H54 (cell line): ENCODE measurements at regions not wholly inside any gene's neighbourhood (a gene's known extent, or its start where the extent isn't known, plus 50 kb on each side); places are given as distances from the start of the nearest gene placed in this dataset.

Experiments used
- DNase-seq: peaks from one replicate; pipeline ENCODE4 v3.0.0; 2011; ENCODE audit warnings: low spot score, mixed read lengths; ENCODE audit not compliant: insufficient read length
- FAIRE-seq: peaks from 3 replicates; lab custom pipeline; 2011; peaks lifted over from hg19 to GRCh38; lab: Jason Lieb, UNC
- POLR2A ChIP-seq: IDR thresholded peaks from 2 replicates; pipeline ENCODE4 v1.6.1; 2011; ENCODE audit warnings: low read depth, mild to moderate bottlenecking, low read length

DNA sequence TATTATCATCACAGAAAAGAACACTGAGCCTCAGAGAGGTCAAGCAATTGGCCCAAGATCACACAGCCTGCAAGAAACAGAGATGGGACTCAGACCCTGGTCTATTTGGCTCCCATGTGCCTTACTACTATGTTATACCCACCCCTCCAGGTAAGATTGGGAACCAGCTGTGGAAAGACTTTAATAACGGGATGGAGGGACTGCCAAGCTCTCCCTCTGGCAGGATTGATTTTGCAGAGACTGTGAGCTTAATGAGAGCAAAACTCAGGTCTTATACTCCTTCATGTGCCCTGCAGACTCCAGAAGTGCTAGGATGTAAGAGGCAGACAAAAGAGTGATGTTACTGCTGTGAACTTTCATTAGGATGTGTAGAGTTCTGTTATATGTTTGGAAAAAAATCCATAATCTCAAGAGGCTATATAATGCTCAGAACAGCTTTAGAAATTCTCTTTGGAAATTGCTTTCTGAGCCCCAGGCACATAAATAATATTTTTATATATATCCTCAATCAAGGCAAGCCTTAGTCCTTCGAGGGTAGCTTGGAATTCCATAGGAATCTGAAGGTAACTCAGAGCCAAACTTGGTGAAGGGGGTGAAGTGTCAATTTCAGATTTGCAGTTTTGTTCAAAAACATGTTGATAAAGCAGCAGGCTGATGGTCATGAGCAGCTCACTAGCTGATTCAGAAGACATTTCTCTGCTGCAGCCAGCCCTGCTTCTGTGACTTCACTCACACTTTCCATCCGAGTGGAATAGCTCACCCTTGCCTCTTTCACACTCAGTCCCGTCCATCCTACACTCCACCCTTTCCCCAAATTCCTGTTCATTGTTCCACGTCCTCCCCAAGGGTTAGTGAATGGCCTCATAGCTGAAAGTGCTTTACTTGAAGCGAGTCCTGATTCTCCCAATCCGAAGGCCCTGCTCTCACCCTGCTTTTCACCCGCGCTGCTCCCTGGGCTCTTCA is 188.8 kb downstream of the SNX19 start:
- no peak for TF ChIP-seq POLR2A
- FAIRE-seq (no peak), DNase-seq (no peak)

DNA sequence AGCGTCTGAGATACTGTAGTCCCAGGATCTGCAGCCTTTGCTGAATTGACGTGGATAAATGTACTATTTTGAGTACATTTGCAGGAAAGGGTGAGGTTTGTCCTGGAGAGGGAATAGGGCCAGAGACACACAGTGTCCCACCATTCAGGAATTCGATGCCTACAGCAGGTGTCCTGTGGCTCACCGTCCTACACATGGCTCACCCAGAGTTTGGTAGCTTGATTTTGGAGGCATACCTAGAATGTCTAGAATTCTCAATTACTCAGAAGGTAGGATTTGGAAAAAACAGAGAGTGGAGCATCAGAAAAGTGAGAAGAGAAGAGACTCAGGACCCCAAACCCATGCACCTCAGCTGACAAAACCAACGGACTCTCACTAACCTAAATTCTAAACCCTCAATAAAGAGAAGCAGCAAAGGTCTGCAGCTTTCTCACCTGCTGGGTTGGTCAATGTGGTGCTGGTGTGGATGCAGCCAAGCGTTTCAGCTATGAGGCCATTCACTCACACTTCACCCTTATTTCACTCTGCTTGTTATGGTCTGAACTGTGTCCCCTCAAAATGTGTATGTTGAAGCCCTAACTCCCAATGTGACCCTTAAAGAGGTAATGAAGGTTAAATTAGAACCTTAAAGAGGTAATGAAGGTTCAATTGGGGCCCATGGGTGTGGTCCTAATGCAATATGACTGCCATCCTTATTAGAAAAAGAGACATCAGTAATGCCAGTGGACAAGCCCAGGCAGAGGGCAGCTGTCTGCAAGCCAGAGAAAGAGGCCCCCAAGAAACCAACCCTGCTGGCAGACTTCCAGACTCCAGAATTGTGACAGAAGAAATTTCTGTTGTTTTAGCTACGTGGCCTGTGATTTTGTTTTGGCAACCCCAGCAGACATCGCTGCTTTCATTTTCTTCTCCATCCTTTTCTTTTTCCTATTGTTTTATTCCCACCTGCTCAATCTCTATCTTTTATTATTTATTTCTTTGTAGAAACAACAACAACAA is 187.8 kb downstream of the SNX19 start:
- FAIRE-seq (no peak), DNase-seq (no peak)
- no peak for TF ChIP-seq POLR2A

DNA sequence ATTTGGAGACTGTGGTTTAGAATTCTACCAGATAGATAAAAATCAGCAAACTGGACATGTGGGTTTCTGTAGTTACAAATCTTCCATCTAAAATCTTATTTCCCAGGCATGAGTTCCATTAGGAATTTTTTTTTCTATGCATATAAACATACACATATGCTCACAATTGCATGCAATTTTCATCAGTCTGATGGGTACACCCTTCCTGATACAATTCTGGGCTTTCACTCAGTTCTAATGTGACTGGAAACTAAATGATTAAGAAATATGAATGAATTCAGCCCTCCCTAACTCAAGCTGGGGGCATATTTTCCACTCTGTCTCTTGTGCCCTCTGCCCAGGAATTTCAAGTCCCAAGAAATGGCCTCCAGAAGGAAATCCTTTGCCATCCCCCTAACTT is 187.1 kb downstream of the SNX19 start:
- no peak for DNase-seq
- FAIRE-seq: no peak
- TF ChIP-seq POLR2A: no peak

DNA sequence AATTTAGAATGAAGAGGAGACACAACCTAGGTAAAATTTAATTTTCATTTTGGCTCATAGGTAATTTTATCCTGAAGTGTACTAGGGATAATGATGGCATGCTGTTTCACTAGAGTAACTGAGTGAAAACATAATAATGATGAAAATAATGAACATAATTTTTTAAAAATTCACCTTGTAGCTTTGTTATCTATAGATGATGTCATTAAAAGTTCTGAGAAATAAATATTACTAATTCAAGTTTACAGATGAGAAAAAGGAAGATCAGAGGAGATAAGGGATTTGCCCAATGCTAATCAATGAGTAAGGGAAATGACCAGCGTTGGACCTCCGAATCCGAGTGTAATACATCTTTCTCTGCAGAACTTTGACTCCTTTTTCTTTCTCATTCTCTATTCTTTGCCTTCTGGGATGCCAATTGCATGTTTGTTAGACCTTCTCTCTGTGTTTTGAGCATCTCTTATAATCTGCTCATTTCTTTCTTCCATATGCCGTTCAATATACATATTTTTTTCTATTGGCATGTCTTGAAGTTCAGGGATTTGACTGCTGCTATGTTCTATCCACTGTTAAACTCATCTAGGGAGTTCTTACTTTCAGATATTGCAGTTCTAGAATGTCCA is 186.5 kb downstream of the SNX19 start:
- TF ChIP-seq POLR2A: no peak
- no peak for DNase-seq
- no peak for FAIRE-seq

DNA sequence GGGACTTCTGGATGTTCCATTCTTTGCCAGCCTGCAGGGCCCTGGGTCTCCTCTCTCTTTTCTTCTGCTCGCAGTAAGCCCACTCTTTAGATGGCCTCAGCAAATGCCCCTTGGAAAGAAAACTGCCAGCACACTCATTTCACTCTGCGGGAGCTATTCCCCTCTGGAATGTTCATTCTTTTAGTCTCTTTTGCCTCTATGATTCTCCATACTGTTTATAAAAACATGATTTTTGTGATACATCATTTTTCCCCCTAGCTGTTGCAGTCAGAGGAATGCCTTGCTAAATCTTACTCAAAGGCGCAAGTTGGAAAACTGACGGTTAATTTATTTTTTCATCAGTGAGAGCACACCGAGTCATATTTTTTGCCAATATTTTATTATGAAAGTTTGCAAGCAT is 184.9 kb downstream of the SNX19 start:
- no peak for TF ChIP-seq POLR2A
- no peak for FAIRE-seq
- no peak for DNase-seq

DNA sequence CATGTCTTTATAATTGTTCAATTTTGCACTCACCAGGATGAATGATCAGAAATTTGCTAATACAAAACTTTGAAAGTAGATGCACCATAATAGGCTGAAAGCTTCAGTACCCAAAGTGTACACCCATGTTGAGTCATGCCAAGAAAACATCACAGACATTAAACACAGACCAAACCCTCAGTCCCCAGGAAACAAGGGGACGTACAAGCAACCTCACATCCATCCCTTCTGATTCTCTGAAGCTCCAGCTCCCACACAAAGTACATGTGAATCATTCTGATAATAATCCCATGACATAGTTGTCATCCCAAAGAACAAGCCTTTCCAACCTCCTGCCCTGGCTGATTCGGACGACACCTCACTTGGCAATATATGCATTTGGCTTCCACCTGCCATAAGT is 183.8 kb downstream of the SNX19 start:
- no peak for TF ChIP-seq POLR2A
- FAIRE-seq (no peak), DNase-seq (no peak)

DNA sequence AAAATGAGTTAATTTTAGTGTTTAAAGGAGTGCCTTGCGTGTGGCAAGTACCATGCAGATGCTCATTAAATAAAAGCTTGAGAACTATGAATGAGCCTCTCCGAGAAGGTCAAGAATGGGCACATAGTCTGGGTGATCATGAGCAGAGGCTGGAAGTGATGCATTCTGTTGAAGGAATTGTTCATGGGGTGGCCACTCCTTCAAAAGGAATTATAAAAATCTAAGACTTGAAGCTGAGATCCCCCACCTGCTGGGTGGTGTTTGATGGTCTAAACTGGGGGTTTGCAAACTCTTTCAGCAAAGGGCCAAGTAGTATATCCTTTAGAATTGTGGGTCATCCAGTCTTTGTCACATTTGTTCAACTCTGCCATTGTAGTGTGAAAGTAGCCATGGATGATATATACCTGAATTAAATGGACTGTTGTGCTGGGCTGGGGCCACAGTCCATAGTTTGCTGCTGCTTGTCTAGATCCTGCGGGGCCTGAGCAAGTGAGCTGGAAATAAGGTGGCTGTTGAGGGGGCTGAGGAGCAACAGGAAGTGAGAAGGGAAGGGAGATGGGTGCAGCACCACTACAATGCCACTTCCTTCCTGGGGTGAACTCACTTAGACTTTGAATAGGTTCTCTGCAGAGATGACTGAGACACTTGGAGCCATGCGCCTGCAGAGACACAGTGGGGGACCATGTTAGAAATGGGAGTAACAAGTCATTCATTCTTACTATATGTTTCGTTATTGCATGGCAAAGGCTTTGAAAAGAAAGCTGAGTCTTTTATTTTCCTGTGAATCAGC is 179.0 kb downstream of the SNX19 start:
- DNase-seq: no peak
- FAIRE-seq: no peak
- TF ChIP-seq POLR2A: no peak

DNA sequence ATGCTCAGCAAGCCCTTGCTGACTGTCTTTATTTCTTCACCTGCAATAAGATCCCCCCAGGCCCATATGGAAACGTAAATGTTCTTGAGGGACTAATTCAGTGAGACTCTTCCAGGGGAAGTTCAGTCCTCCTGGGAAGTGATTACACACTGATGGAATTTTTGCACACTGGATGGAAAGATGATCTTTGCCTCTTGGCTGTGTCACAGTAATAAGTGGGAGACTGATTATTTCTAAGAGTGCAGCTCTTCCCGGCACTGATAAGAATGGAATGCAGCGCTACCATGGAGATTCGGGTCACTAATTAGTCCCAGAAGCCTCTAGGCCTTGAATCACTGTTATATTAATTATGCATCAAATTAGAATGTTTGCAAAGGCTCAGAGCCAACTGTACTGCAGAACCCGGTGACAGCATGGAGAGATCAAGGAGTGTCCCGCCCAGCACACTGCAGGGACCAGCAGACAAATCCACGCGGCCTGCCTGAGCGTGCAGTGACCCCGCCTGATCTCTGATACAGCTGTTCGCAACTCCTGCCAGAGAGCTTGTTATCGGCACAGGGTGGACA is 178.3 kb downstream of the SNX19 start:
- FAIRE-seq: no peak
- DNase-seq: no peak
- TF ChIP-seq POLR2A: no peak

DNA sequence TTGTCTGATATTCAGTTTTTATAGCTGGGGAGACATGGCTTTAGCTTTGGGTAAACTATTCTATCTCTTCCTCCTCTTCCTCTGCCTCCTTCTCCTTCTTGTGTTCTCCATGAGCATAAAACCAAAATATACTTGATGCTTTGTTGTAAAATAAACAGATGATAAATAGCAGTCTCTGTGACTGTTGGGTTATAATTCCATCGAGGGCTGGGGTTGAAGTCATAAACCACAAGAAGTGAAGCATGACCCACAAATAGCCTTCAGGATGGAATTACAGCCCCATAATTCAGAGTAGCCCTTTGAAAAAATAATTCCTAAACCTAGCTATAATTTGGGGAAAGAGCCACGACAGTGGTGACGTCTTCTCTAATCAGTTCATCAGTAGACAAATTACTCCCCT is 177.7 kb downstream of the SNX19 start:
- FAIRE-seq (no peak), DNase-seq (no peak)
- no peak for TF ChIP-seq POLR2A

DNA sequence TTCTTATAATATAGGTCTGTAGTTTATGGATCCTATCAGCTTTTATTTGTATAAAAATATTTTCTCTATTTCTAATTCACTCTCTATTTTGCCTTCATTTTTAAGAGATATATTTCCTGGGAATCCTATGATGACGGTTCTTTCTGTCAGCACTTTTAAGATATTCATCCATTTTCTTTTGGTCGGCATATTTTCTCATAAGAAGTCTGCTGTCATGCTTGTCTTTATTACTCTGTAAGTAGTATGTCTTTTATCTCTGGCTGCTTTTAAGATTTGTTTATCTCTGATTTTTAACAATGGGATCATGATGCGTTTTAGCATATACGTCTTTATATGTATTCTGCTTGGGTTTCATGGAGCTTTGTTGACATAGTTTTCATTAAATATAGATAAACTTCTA is 175.5 kb downstream of the SNX19 start:
- no peak for FAIRE-seq
- no peak for TF ChIP-seq POLR2A

DNA sequence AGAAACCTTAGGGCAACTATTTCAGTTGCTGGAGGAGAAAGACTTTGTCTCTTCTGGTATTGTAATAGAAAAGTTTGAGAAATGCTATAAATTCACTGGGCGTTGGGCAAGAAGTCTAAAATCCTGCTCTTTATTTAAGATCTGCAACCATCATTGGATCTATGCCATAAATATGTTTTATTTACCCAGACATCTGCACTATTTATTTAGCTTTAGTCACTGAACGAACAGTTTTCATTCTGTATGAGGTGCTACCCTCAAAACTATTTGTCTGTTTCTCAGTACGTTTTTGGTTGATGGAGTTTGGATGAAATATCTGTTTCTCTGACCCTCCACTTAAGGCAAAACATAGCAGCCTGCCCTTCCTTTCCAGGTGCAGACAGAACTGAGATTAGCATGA is 171.5 kb downstream of the SNX19 start:
- FAIRE-seq (no peak), DNase-seq (no peak)
- TF ChIP-seq POLR2A: no peak

More for the DNA sequence above, 175.5 kb downstream of the SNX19 start:
- DNase-seq: no peak

DNA sequence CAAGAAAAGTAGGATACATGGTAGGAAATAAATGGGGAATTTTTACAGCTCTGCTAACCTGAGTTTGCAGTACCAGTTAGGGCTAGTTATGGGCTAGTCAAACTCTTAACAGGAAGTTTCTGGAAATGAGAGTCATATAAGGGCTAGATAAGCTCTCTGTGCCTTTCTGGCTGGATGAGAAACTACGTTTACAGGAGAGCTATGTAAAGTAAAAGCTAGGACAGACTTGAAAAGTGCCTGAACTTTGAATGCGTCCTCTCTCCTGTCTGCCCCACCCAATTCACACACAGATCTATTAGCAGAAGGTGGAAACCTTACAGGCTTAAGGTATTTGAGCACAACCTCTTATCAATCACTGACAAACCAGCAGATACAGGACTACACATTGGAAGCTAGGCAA is 167.1 kb downstream of the SNX19 start:
- no peak for TF ChIP-seq POLR2A
- DNase-seq (no peak), FAIRE-seq (no peak)
